OCI-LY1 (cell line): ENCODE measurements at regions not wholly inside any gene's neighbourhood (a gene's known extent, or its start where the extent isn't known, plus 50 kb on each side); places are given as distances from the start of the nearest gene placed in this dataset.
A peak's percentile ranks its signal among the peaks of the same experiment; 100 is the strongest.

Source experiments
- H2AFZ ChIP-seq: fragments of 200-600 bp; sonication (generic), shearing (Covaris generic); 2 replicates; pipeline ENCODE4 v1.6.0; 2014; ENCODE audit warnings: antibody characterized with exemption, mild to moderate bottlenecking, low read length
- H3F3A ChIP-seq: fragments of 200-600 bp; sonication (generic), shearing (Covaris generic); 2 replicates; pipeline ENCODE4 v1.6.0; 2014; ENCODE audit warnings: mild to moderate bottlenecking, antibody characterized with exemption, low read length, moderate library complexity; ENCODE audit not compliant: insufficient read depth
- H3K27ac ChIP-seq: fragments of 200-600 bp; sonication (generic); 2 replicates; pipeline ENCODE4 v1.5.1; 2014; ENCODE audit warnings: low read length, mixed run types, mild to moderate bottlenecking, low read depth; ENCODE audit not compliant: poor library complexity, severe bottlenecking
- H3K27me3 ChIP-seq: fragments of 200-600 bp; sonication (generic); 2 replicates; pipeline ENCODE4 v1.6.0; 2014; ENCODE audit warnings: antibody characterized with exemption, mild to moderate bottlenecking, low read length, moderate library complexity; ENCODE audit not compliant: insufficient read depth
- H3K36me3 ChIP-seq: fragments of 200-600 bp; sonication (generic); 2 replicates; pipeline ENCODE4 v1.6.1; 2014; ENCODE audit warnings: mild to moderate bottlenecking, antibody characterized with exemption, low read length, moderate library complexity, mixed read lengths; ENCODE audit not compliant: insufficient read depth
- H3K4me1 ChIP-seq: fragments of 200-600 bp; sonication (generic); 2 replicates; pipeline ENCODE4 v1.5.1; 2014; ENCODE audit warnings: mild to moderate bottlenecking, low read length, moderate library complexity; ENCODE audit not compliant: insufficient read depth, severe bottlenecking
- H3K4me2 ChIP-seq: fragments of 200-600 bp; sonication (generic), shearing (Covaris generic); 2 replicates; pipeline ENCODE4 v1.6.1; 2014; ENCODE audit warnings: low read length
- H3K4me3 ChIP-seq: fragments of 200-600 bp; sonication (generic); 2 replicates; pipeline ENCODE4 v1.5.1; 2014; ENCODE audit warnings: low read length, low read depth, mild to moderate bottlenecking, mixed read lengths; ENCODE audit not compliant: poor library complexity, severe bottlenecking
- H3K79me2 ChIP-seq: fragments of 200-600 bp; shearing (Covaris generic); 2 replicates; pipeline ENCODE4 v1.6.1; 2016; ENCODE audit warnings: mixed run types, low read length, mixed read lengths; ENCODE audit not compliant: insufficient read depth
- H3K9ac ChIP-seq: fragments of 200-600 bp; sonication (generic), shearing (Covaris generic); 2 replicates; pipeline ENCODE4 v1.6.1; 2014; ENCODE audit warnings: mild to moderate bottlenecking, low read length, mixed read lengths
- H3K9me2 ChIP-seq: fragments of 200-600 bp; sonication (generic), shearing (Covaris generic); 2 replicates; pipeline ENCODE4 v1.6.1; 2014; ENCODE audit warnings: low read depth, mild to moderate bottlenecking, low read length, mixed read lengths
- H3K9me3 ChIP-seq: fragments of 200-600 bp; shearing (Covaris generic); 2 replicates; pipeline ENCODE4 v1.6.1; 2014; ENCODE audit warnings: low read length, mixed read lengths
- H4K20me1 ChIP-seq: fragments of 200-600 bp; sonication (generic), shearing (Covaris generic); 2 replicates; pipeline ENCODE4 v1.6.0; 2016; ENCODE audit warnings: mild to moderate bottlenecking, low read length; ENCODE audit not compliant: insufficient read depth
- CTCF ChIP-seq: fragments of 200-600 bp; sonication (generic), shearing (Covaris generic); IDR thresholded peaks from 2 replicates; pipeline ENCODE4 v1.5.1; 2017; ENCODE audit warnings: mild to moderate bottlenecking, antibody characterized with exemption, low read length, moderate library complexity, mixed read lengths
- EZH2 ChIP-seq: fragments of 200-600 bp; sonication (generic), shearing (Covaris generic); IDR thresholded peaks from 2 replicates; pipeline ENCODE4 v1.8.0; 2017; ENCODE audit warnings: borderline replicate concordance, mixed run types, mild to moderate bottlenecking, antibody characterized with exemption, low read length, moderate library complexity, mixed read lengths

DNA sequence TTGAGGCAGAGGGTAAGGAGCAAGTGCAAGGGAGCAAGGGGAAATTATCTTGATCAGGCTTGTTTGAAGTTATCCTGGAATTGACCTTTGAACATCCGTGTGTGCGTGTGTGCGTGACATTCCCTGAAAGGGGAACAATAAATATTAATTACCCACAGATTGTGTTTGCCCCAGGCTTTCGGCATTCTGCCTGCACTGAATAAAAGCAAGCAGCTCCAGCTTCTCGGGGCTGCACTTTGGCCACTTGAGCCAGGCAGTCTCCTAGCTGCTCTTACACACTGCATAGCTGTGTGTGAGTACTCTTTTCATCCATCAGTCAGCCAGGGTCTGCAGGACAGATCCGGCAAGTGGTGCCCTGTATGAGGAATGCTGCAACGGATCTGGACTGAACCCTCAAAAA lies 107.7 kb upstream of the BTN3A2 start:
- Histone ChIP-seq H3K9me3 (peaks cover 12% of the 10 kb centered on the region; the same call in 1 of the 2 replicates), H3K9ac (no peak overlapping the region), H2AFZ (no peak overlapping the region), H3K79me2 (no peaks in the 10 kb centered on the region), H3K4me2 (no peak overlapping the region), H3K27ac (no peak overlapping the region), H3K36me3 (no peaks in the 10 kb centered on the region; the same call in 1 of the 2 replicates), H3K4me3 (no peak overlapping the region), H3K27me3 (no peaks in the 10 kb centered on the region), H3K9me2 (no peaks in the 10 kb centered on the region), H3F3A (no peaks in the 10 kb centered on the region), H4K20me1 (no peaks in the 10 kb centered on the region), H3K4me1 (peaks cover 11% of the 10 kb centered on the region)
- no peak for TF ChIP-seq CTCF
- no peak for TF ChIP-seq EZH2

DNA sequence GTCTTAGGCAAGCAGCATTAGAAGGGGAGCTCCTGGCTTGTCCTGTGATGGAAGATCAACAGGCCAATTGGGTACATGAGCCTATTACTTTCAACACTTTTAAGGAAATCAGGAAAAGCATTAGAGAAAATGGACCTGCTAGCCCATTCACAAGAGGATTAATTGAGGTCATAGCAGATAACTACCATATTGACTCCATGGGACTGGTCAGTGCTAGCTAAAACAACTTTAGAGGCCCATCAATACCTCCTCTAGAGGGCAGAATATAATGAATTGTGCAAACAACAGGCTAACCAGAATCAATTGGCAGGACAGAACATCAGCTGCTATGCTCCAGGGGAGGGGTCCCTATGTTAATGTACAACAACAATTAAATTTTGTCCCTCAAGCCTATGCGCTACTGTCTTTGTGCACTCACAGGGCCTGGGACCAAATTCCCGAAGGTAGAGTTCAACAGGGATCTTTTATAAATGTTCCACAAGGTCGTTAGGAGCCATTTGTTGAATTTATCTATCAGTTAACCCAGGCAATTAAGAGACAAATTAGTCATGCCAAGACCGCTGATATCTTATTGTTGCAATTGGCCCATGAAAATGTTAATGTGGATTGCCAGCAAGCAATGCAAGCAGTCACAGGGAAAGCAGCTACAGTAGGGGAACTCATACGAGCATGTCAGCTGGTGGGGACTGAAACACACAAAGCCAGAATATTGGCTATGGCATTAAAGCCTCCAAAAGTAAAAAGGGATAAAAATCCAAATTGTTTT lies 106.6 kb upstream of the BTN3A2 start:
- no peak overlapping the region for H3K4me3 ChIP-seq
- no peaks in the 10 kb centered on the region for H3K9me2 ChIP-seq
- no peaks in the 10 kb centered on the region; the same call in 1 of the 2 replicates for H3K36me3 ChIP-seq
- H3K27me3 ChIP-seq: no peaks in the 10 kb centered on the region
- no peaks in the 10 kb centered on the region for H4K20me1 ChIP-seq
- H3K9ac ChIP-seq: no peak overlapping the region
- H3F3A ChIP-seq: no peaks in the 10 kb centered on the region
- H3K79me2 ChIP-seq: no peaks in the 10 kb centered on the region
- H3K9me3 ChIP-seq: peaks cover 12% of the 10 kb centered on the region; the same call in 1 of the 2 replicates
- no peak overlapping the region for H3K4me2 ChIP-seq
- H3K27ac ChIP-seq: no peak overlapping the region
- no peak overlapping the region for H2AFZ ChIP-seq
- H3K4me1 ChIP-seq: peaks cover 6% of the 10 kb centered on the region
- TF ChIP-seq CTCF (peak; percentile 43; the same call in 1 of the 2 replicates), EZH2 (no peak)

GRCh38 chr6:26260110-26260637 lies 104.8 kb upstream of the BTN3A2 start:
- Histone ChIP-seq H3K27me3 (no peaks in the 10 kb centered on the region), H3K9me2 (no peaks in the 10 kb centered on the region), H3K9ac (no peak overlapping the region), H3K4me2 (no peak overlapping the region), H3K4me3 (no peak overlapping the region), H3K4me1 (no peaks in the 10 kb centered on the region), H3K79me2 (no peaks in the 10 kb centered on the region), H3F3A (0 out of 2 replicates have a peak, but pooled peaks cover 2% of the 10 kb centered on the region), H2AFZ (no peak overlapping the region), H3K36me3 (no peaks in the 10 kb centered on the region; the same call in 1 of the 2 replicates), H4K20me1 (no peaks in the 10 kb centered on the region), H3K27ac (no peak overlapping the region), H3K9me3 (peaks cover 12% of the 10 kb centered on the region; the same call in 1 of the 2 replicates)
- TF ChIP-seq CTCF: no peak
- TF ChIP-seq EZH2: no peak
